ENCODE measurements at regions not wholly inside any gene's neighbourhood (a gene's known extent, or its start where the extent isn't known, plus 50 kb on each side); places are given as distances from the start of the nearest gene placed in this dataset.

GRCh38 chr18:10009321-10010144 lies 95.7 kb downstream of the VAPA start:
- no peaks in the 10 kb centered on the region for H3K9me3 ChIP-seq (ENCODE audit: control insufficient read depth in 5 of 5, low read length in 5 of 5)
- peaks cover 0 to 21% (median 15%) of the 10 kb centered on the region in 5 donors for H3K4me1 ChIP-seq (ENCODE audit: control insufficient read depth in 5 of 5, insufficient read depth in 5 of 5, low read length in 5 of 5)
- H3K4me3 ChIP-seq (ENCODE audit: low read depth in 1 of 5, low read length in 5 of 5) = no peak overlapping the region
- no peak overlapping the region for H3K9ac ChIP-seq (ENCODE audit: low read length in 5 of 5)
- no peak overlapping the region for H3K27ac ChIP-seq (ENCODE audit: low read depth, low read length)
- H3K27me3 ChIP-seq (ENCODE audit: control insufficient read depth in 5 of 5, insufficient read depth in 4 of 5, low read length in 5 of 5) = no peaks in the 10 kb centered on the region
- no peaks in the 10 kb centered on the region for H3K36me3 ChIP-seq (ENCODE audit: control insufficient read depth in 5 of 5, insufficient read depth in 5 of 5, low read length in 5 of 5)

- Histone ChIP-seq H3K4me3 (ENCODE audit: low read depth in 1 of 5, low read length in 5 of 5) (peak overlapping the region in 1 of 5 donors; percentile 3), H3K27me3 (ENCODE audit: control insufficient read depth in 5 of 5, insufficient read depth in 4 of 5, low read length in 5 of 5) (no peaks in the 10 kb centered on the region), H3K9ac (ENCODE audit: low read length in 5 of 5) (no peak overlapping the region), H3K36me3 (ENCODE audit: control insufficient read depth in 5 of 5, insufficient read depth in 5 of 5, low read length in 5 of 5) (no peaks in the 10 kb centered on the region), H3K9me3 (ENCODE audit: control insufficient read depth in 5 of 5, low read length in 5 of 5) (no peaks in the 10 kb centered on the region), H3K27ac (ENCODE audit: low read depth, low read length) (peak overlapping the region; percentile 59), H3K4me1 (ENCODE audit: control insufficient read depth in 5 of 5, insufficient read depth in 5 of 5, low read length in 5 of 5) (peaks cover 0 to 21% (median 19%) of the 10 kb centered on the region in 5 donors)
These were observed 96.8 kb downstream of the VAPA start for GRCh38 chr18:10010611-10011015.

GRCh38 chr18:10011061-10011460 lies 97.2 kb downstream of the VAPA start:
- peaks cover 0 to 23% (median 22%) of the 10 kb centered on the region in 5 donors for H3K4me1 ChIP-seq (ENCODE audit: control insufficient read depth in 5 of 5, insufficient read depth in 5 of 5, low read length in 5 of 5)
- no peaks in the 10 kb centered on the region for H3K36me3 ChIP-seq (ENCODE audit: control insufficient read depth in 5 of 5, insufficient read depth in 5 of 5, low read length in 5 of 5)
- H3K27me3 ChIP-seq (ENCODE audit: control insufficient read depth in 5 of 5, insufficient read depth in 4 of 5, low read length in 5 of 5) = no peaks in the 10 kb centered on the region
- H3K27ac ChIP-seq (ENCODE audit: low read depth, low read length) = peak overlapping the region; percentile 59
- H3K9me3 ChIP-seq (ENCODE audit: control insufficient read depth in 5 of 5, low read length in 5 of 5) = no peaks in the 10 kb centered on the region
- no peak overlapping the region for H3K9ac ChIP-seq (ENCODE audit: low read length in 5 of 5)
- H3K4me3 ChIP-seq (ENCODE audit: low read depth in 1 of 5, low read length in 5 of 5) = peak overlapping the region in 1 of 5 donors; percentile 3

- Histone ChIP-seq H3K9ac (ENCODE audit: low read length in 5 of 5) (no peak overlapping the region), H3K27me3 (ENCODE audit: control insufficient read depth in 5 of 5, insufficient read depth in 4 of 5, low read length in 5 of 5) (no peaks in the 10 kb centered on the region), H3K27ac (ENCODE audit: low read depth, low read length) (no peak overlapping the region), H3K36me3 (ENCODE audit: control insufficient read depth in 5 of 5, insufficient read depth in 5 of 5, low read length in 5 of 5) (no peaks in the 10 kb centered on the region), H3K4me3 (ENCODE audit: low read depth in 1 of 5, low read length in 5 of 5) (no peak overlapping the region), H3K4me1 (ENCODE audit: control insufficient read depth in 5 of 5, insufficient read depth in 5 of 5, low read length in 5 of 5) (peaks cover 0 to 28% (median 24%) of the 10 kb centered on the region in 5 donors), H3K9me3 (ENCODE audit: control insufficient read depth in 5 of 5, low read length in 5 of 5) (no peaks in the 10 kb centered on the region)
These were observed 97.9 kb downstream of the VAPA start for GRCh38 chr18:10011751-10012150.

GRCh38 chr18:10012526-10012925 lies 98.7 kb downstream of the VAPA start:
- Histone ChIP-seq H3K27ac (ENCODE audit: low read depth, low read length) (no peak overlapping the region), H3K9me3 (ENCODE audit: control insufficient read depth in 5 of 5, low read length in 5 of 5) (no peaks in the 10 kb centered on the region), H3K36me3 (ENCODE audit: control insufficient read depth in 5 of 5, insufficient read depth in 5 of 5, low read length in 5 of 5) (no peaks in the 10 kb centered on the region), H3K4me3 (ENCODE audit: low read depth in 1 of 5, low read length in 5 of 5) (no peak overlapping the region), H3K9ac (ENCODE audit: low read length in 5 of 5) (no peak overlapping the region), H3K4me1 (ENCODE audit: control insufficient read depth in 5 of 5, insufficient read depth in 5 of 5, low read length in 5 of 5) (peaks cover 0 to 28% (median 24%) of the 10 kb centered on the region in 5 donors), H3K27me3 (ENCODE audit: control insufficient read depth in 5 of 5, insufficient read depth in 4 of 5, low read length in 5 of 5) (no peaks in the 10 kb centered on the region)

GRCh38 chr18:10013621-10014543 lies 100.1 kb downstream of the VAPA start:
- H3K4me3 ChIP-seq (ENCODE audit: low read depth in 1 of 5, low read length in 5 of 5) = no peak overlapping the region

GRCh38 chr18:10015288-10015701 lies 101.5 kb downstream of the VAPA start:
- Histone ChIP-seq H3K36me3 (ENCODE audit: control insufficient read depth in 5 of 5, insufficient read depth in 5 of 5, low read length in 5 of 5) (no peaks in the 10 kb centered on the region), H3K9me3 (ENCODE audit: control insufficient read depth in 5 of 5, low read length in 5 of 5) (no peaks in the 10 kb centered on the region), H3K9ac (ENCODE audit: low read length in 5 of 5) (no peak overlapping the region), H3K27me3 (ENCODE audit: control insufficient read depth in 5 of 5, insufficient read depth in 4 of 5, low read length in 5 of 5) (no peaks in the 10 kb centered on the region), H3K4me3 (ENCODE audit: low read depth in 1 of 5, low read length in 5 of 5) (no peak overlapping the region), H3K27ac (ENCODE audit: low read depth, low read length) (no peak overlapping the region), H3K4me1 (ENCODE audit: control insufficient read depth in 5 of 5, insufficient read depth in 5 of 5, low read length in 5 of 5) (peaks cover 0 to 28% (median 21%) of the 10 kb centered on the region in 5 donors)

More at GRCh38 chr18:10013621-10014543, 100.1 kb downstream of the VAPA start:
- Histone ChIP-seq H3K9ac (ENCODE audit: low read length in 5 of 5) (no peak overlapping the region), H3K27ac (ENCODE audit: low read depth, low read length) (no peak overlapping the region), H3K36me3 (ENCODE audit: control insufficient read depth in 5 of 5, insufficient read depth in 5 of 5, low read length in 5 of 5) (no peaks in the 10 kb centered on the region), H3K27me3 (ENCODE audit: control insufficient read depth in 5 of 5, insufficient read depth in 4 of 5, low read length in 5 of 5) (no peaks in the 10 kb centered on the region), H3K9me3 (ENCODE audit: control insufficient read depth in 5 of 5, low read length in 5 of 5) (no peaks in the 10 kb centered on the region), H3K4me1 (ENCODE audit: control insufficient read depth in 5 of 5, insufficient read depth in 5 of 5, low read length in 5 of 5) (peaks cover 0 to 28% (median 24%) of the 10 kb centered on the region in 5 donors)

- Histone ChIP-seq H3K4me3 (ENCODE audit: low read depth in 1 of 5, low read length in 5 of 5) (no peak overlapping the region), H3K9me3 (ENCODE audit: control insufficient read depth in 5 of 5, low read length in 5 of 5) (no peaks in the 10 kb centered on the region), H3K27me3 (ENCODE audit: control insufficient read depth in 5 of 5, insufficient read depth in 4 of 5, low read length in 5 of 5) (no peaks in the 10 kb centered on the region), H3K4me1 (ENCODE audit: control insufficient read depth in 5 of 5, insufficient read depth in 5 of 5, low read length in 5 of 5) (peaks cover 0 to 20% (median 13%) of the 10 kb centered on the region in 5 donors), H3K9ac (ENCODE audit: low read length in 5 of 5) (peak overlapping the region in 1 of 5 donors; percentile 15), H3K27ac (ENCODE audit: low read depth, low read length) (no peak overlapping the region), H3K36me3 (ENCODE audit: control insufficient read depth in 5 of 5, insufficient read depth in 5 of 5, low read length in 5 of 5) (no peaks in the 10 kb centered on the region)
These were observed 102.4 kb downstream of the VAPA start for GRCh38 chr18:10015941-10016819.

- H3K9ac ChIP-seq (ENCODE audit: low read length in 5 of 5) = no peak overlapping the region
- no peak overlapping the region for H3K27ac ChIP-seq (ENCODE audit: low read depth, low read length)
- H3K27me3 ChIP-seq (ENCODE audit: control insufficient read depth in 5 of 5, insufficient read depth in 4 of 5, low read length in 5 of 5) = no peaks in the 10 kb centered on the region
- H3K4me3 ChIP-seq (ENCODE audit: low read depth in 1 of 5, low read length in 5 of 5) = no peak overlapping the region
- no peaks in the 10 kb centered on the region for H3K36me3 ChIP-seq (ENCODE audit: control insufficient read depth in 5 of 5, insufficient read depth in 5 of 5, low read length in 5 of 5)
- no peaks in the 10 kb centered on the region for H3K9me3 ChIP-seq (ENCODE audit: control insufficient read depth in 5 of 5, low read length in 5 of 5)
- peaks cover 0 to 17% (median 12%) of the 10 kb centered on the region in 5 donors for H3K4me1 ChIP-seq (ENCODE audit: control insufficient read depth in 5 of 5, insufficient read depth in 5 of 5, low read length in 5 of 5)
These were observed 103.2 kb downstream of the VAPA start for GRCh38 chr18:10017043-10017442.

All from subcutaneous abdominal adipose tissue (tissue), 5 donors.